IMR-90 (cell line): ENCODE measurements at regions not wholly inside any gene's neighbourhood (a gene's known extent, or its start where the extent isn't known, plus 50 kb on each side); places are given as distances from the start of the nearest gene placed in this dataset.

Source experiments
- ATAC-seq: fragments of 200-7000 bp; cut with Tn5 transposase; 2 replicates; pipeline ENCODE4 v1.9.1; 2020; ENCODE audit warnings: low read depth, mild to moderate bottlenecking, moderate library complexity
- BruUV-seq: library from RNA; stranded (reverse); fragments of 400-500 nt; replicated peaks from 2 replicates; lab custom pipeline; 2021; lab: Mats Ljungman, UMichigan
- CTCF ChIA-PET: fragments of 300-600 bp; formaldehyde crosslinking; extraction: SDS; loops from one replicate; lab custom pipeline; 2021; ENCODE audit warnings: antibody characterized with exemption; lab: Yijun Ruan, JAX
- POLR2A ChIA-PET: fragments of 300-600 bp; sonication (Branson Sonifier 250); formaldehyde crosslinking; loops from one replicate; lab custom pipeline; 2022; ENCODE audit warnings: antibody characterized with exemption; ENCODE audit not compliant: unreplicated experiment; lab: Charles Lee
- DNase-seq: peaks from one replicate; pipeline ENCODE4 v3.0.0; 2013
- H2AFZ ChIP-seq: replicated peaks from 2 replicates; pipeline ENCODE3; 2013; ENCODE audit warnings: low read length, mild to moderate bottlenecking; ENCODE audit not compliant: poor library complexity
- H2AK5ac ChIP-seq: 2 replicates; pipeline ENCODE4 v1.6.1; 2013; ENCODE audit warnings: low read depth, low read length, inconsistent platforms
- H2AK9ac ChIP-seq: replicated peaks from 2 replicates; pipeline ENCODE3; 2013; ENCODE audit warnings: mild to moderate bottlenecking, low read depth, low read length, moderate library complexity; ENCODE audit not compliant: poor library complexity
- H2BK120ac ChIP-seq: 2 replicates; pipeline ENCODE4 v1.6.1; 2013; ENCODE audit warnings: low read depth, low read length, inconsistent platforms
- H2BK15ac ChIP-seq: 3 replicates; pipeline ENCODE4 v1.6.1; 2013; ENCODE audit warnings: low read depth, low read length, inconsistent platforms
- H2BK20ac ChIP-seq: 2 replicates; pipeline ENCODE4 v1.6.1; 2013; ENCODE audit warnings: low read depth, mild to moderate bottlenecking, inconsistent platforms, low read length, moderate library complexity
- H2BK5ac ChIP-seq: 2 replicates; pipeline ENCODE4 v1.6.1; 2013; ENCODE audit warnings: mild to moderate bottlenecking, low read depth, low read length, inconsistent platforms; ENCODE audit not compliant: poor library complexity, severe bottlenecking
- H3K14ac ChIP-seq: replicated peaks from 2 replicates; pipeline ENCODE4 v1.6.1; 2013; ENCODE audit warnings: low read depth, low read length, inconsistent platforms
- H3K18ac ChIP-seq: 2 replicates; pipeline ENCODE4 v1.6.1; 2013; ENCODE audit warnings: low read depth, low read length, control low read depth
- H3K23ac ChIP-seq: 2 replicates; pipeline ENCODE4 v1.6.1; 2013; ENCODE audit warnings: low read depth, low read length, inconsistent platforms
- H3K27ac ChIP-seq: 2 replicates; pipeline ENCODE4 v1.5.1; 2013; ENCODE audit warnings: mild to moderate bottlenecking, control low read depth, low read length; ENCODE audit not compliant: insufficient read depth
- H3K27me3 ChIP-seq: 2 replicates; pipeline ENCODE4 v1.6.1; 2013; ENCODE audit warnings: low read length; ENCODE audit not compliant: control insufficient read depth, insufficient read depth
- H3K36me3 ChIP-seq: 2 replicates; pipeline ENCODE4 v1.6.1; 2013; ENCODE audit warnings: low read length, mixed read lengths; ENCODE audit not compliant: control insufficient read depth, insufficient read depth
- H3K4ac ChIP-seq: 2 replicates; pipeline ENCODE4 v1.6.1; 2013; ENCODE audit warnings: low read depth, low read length, inconsistent platforms
- H3K4me1 ChIP-seq: 2 replicates; pipeline ENCODE4 v1.6.1; 2013; ENCODE audit warnings: low read length, mixed read lengths; ENCODE audit not compliant: control insufficient read depth, insufficient read depth
- H3K4me2 ChIP-seq: 2 replicates; pipeline ENCODE4 v1.6.1; 2013; ENCODE audit warnings: low read depth, mild to moderate bottlenecking, control low read depth, low read length, moderate library complexity
- H3K4me3 ChIP-seq: 2 replicates; pipeline ENCODE4 v1.5.1; 2013; ENCODE audit warnings: low read depth, mild to moderate bottlenecking, control low read depth, low read length, moderate library complexity; ENCODE audit not compliant: insufficient read depth
- H3K56ac ChIP-seq: 2 replicates; pipeline ENCODE4 v1.6.1; 2013; ENCODE audit warnings: low read length, inconsistent platforms; ENCODE audit not compliant: insufficient read depth; ENCODE audit errors: extremely low read depth
- H3K79me1 ChIP-seq, 2 experiments: 2 replicates each; pipeline ENCODE4 v1.6.1; 2013; ENCODE audit warnings: low read length in 2 of 2, inconsistent platforms in 1 of 2, low read depth in 1 of 2
- H3K9ac ChIP-seq: 2 replicates; pipeline ENCODE4 v1.6.1; 2013; ENCODE audit warnings: low read depth, low read length, control low read depth
- H3K9me1 ChIP-seq: 2 replicates; pipeline ENCODE4 v1.6.1; 2013; ENCODE audit warnings: low read length, inconsistent platforms; ENCODE audit not compliant: insufficient read depth
- H3K9me3 ChIP-seq: 2 replicates; pipeline ENCODE4 v1.6.1; 2013; ENCODE audit warnings: low read length; ENCODE audit not compliant: control insufficient read depth, insufficient read depth
- H4K20me1 ChIP-seq: 2 replicates; pipeline ENCODE4 v1.6.1; 2013; ENCODE audit warnings: low read length, inconsistent platforms; ENCODE audit not compliant: insufficient read depth
- H4K5ac ChIP-seq: 2 replicates; pipeline ENCODE4 v1.6.1; 2013; ENCODE audit warnings: mild to moderate bottlenecking, low read depth, low read length, control low read depth
- H4K8ac ChIP-seq, 2 experiments: 2 replicates each; pipeline ENCODE4 v1.6.1; 2013; ENCODE audit warnings: low read depth in 2 of 2, low read length in 2 of 2, control low read depth in 1 of 2, inconsistent platforms in 1 of 2
- H4K91ac ChIP-seq: 2 replicates; pipeline ENCODE4 v1.6.1; 2013; ENCODE audit warnings: low read depth, low read length, inconsistent platforms; ENCODE audit not compliant: insufficient read depth
- USF2 ChIP-seq: fragments of 150-350 bp; IDR thresholded peaks from 2 replicates; pipeline ENCODE4 v1.6.1; 2017; ENCODE audit warnings: mild to moderate bottlenecking, antibody characterized with exemption, low read length, low read depth
- WGBS, 2 experiments: methylation state at CpG; one replicate each; pipeline versions ENCODE4 v1.1.5 to v1.1.7; 2013; ENCODE audit warnings: missing lambda C conversion rate in 2 of 2; ENCODE audit not compliant: insufficient read length in 1 of 2; ENCODE audit errors: extremely low coverage in 2 of 2; 5-methylcytosine and 5-hydroxymethylcytosine counted together
- dilution Hi-C: fragments of 300-500 bp; cut with HindIII; formaldehyde crosslinking; loops from one replicate; pipeline ENCODE4 v1.14.3; 2018; ENCODE audit warnings: low sequenced_read_pairs; ENCODE audit not compliant: unreplicated experiment
- in situ Hi-C: fragments of 300-500 bp; cut with MboI; formaldehyde crosslinking; loops from 3 replicates; pipeline ENCODE4 v1.14.3; 2019; ENCODE audit warnings: low sequenced_read_pairs, inconsistent platforms, mixed read lengths
- intact Hi-C: fragments of 100-400 bp; cut with micrococcal nuclease; formaldehyde crosslinking; loops from 2 replicates; pipeline ENCODE4 v1.10.0; 2022

DNA sequence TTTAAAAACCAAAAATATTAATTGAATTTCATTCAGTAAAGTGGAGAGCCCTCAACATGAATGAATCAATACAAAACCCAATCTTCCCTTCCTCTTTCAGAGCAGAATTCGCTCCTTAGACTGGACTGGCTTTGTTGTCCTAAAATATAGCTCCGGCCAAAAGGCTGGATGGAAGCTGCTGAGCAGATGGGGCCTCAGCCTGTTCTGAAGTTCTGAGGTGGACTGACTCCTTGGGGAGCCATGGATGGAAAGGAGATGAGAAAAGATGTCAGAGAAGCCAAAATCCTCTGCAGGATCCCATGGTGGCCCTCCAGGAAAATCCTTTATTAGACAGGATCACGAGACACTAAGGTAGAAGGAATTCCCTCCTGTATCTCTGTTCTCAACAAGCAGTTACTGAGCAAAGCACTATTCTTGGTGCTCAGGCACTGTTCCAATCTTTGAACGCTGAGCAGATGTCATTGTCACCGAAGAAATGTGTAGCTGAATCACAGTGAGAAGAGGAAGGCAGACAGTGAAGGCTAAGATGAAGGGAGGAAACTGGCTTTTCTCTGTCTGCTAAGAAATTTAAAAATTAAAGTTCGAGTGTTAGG, 122.0 kb downstream of the SEMA6D start:
- no peak overlapping the region for H3K27ac ChIP-seq
- POLR2A ChIA-PET: no interaction called here
- no peaks in the 10 kb centered on the region for H3K79me1 ChIP-seq
- H4K20me1 ChIP-seq: no peaks in the 10 kb centered on the region
- TF ChIP-seq USF2: no peak
- no peak overlapping the region for H2BK15ac ChIP-seq
- no peak overlapping the region for H3K18ac ChIP-seq
- H3K4me2 ChIP-seq: no peak overlapping the region
- BruUV-seq: no TSS peak
- DNase-seq (no peak), ATAC-seq (no peak)
- H2AK9ac ChIP-seq: no peak overlapping the region
- H2AFZ ChIP-seq: no peak overlapping the region
- no peak overlapping the region for H2BK120ac ChIP-seq
- intact Hi-C loops: no loop called here
- peaks cover 5% of the 10 kb centered on the region for H3K27me3 ChIP-seq
- no peak overlapping the region for H3K4me3 ChIP-seq
- H3K56ac ChIP-seq: no peak overlapping the region
- dilution Hi-C loops: no loop called here
- no peak overlapping the region for H2AK5ac ChIP-seq
- no peaks in the 10 kb centered on the region for H3K9me3 ChIP-seq
- no peak overlapping the region for H3K4ac ChIP-seq
- WGBS, 2 experiments: 32% methylated on average over 2 of the region's 6 CpGs; no CpG with 5 or more reads in 1 of the 2 experiments
- H3K4me1 ChIP-seq: no peaks in the 10 kb centered on the region
- in situ Hi-C loops: no loop called here
- H4K91ac ChIP-seq: no peak overlapping the region
- no peak overlapping the region for H2BK5ac ChIP-seq
- CTCF ChIA-PET: no interaction called here
- H3K23ac ChIP-seq: no peak overlapping the region
- H3K36me3 ChIP-seq: no peaks in the 10 kb centered on the region
- no peak overlapping the region for H4K8ac ChIP-seq
- H4K5ac ChIP-seq: no peak overlapping the region
- no peak overlapping the region for H2BK20ac ChIP-seq
- no peaks in the 10 kb centered on the region for H3K9me1 ChIP-seq
- no peak overlapping the region for H3K9ac ChIP-seq
- no peak overlapping the region for H3K14ac ChIP-seq
